Liver (tissue), 8 donors: ENCODE measurements at regions not wholly inside any gene's neighbourhood (a gene's known extent, or its start where the extent isn't known, plus 50 kb on each side); places are given as distances from the start of the nearest gene placed in this dataset.

Source experiments
- DNase-seq: peaks from one replicate; pipeline ENCODE4 v3.0.0-alpha.2; 2017; ENCODE audit warnings: low spot score
- H3K27ac ChIP-seq, 2 donors: one replicate each; pipeline ENCODE4 v1.7.0; 2013; ENCODE audit warnings: inconsistent platforms in 2 of 2, low read length in 2 of 2, control low read depth in 1 of 2, low read depth in 1 of 2, mild to moderate bottlenecking in 1 of 2
- H3K27me3 ChIP-seq, 4 donors: one replicate each; pipeline versions ENCODE4 v1.6.1 to v1.7.0; 2013; ENCODE audit warnings: low read length in 3 of 4, inconsistent platforms in 1 of 4, mild to moderate bottlenecking in 1 of 4, moderate library complexity in 1 of 4; ENCODE audit not compliant: control insufficient read depth in 4 of 4, insufficient read depth in 4 of 4
- H3K36me3 ChIP-seq, 4 donors: one replicate each; pipeline versions ENCODE4 v1.6.1 to v1.7.0; 2013; ENCODE audit warnings: low read length in 3 of 4, mild to moderate bottlenecking in 3 of 4, low read depth in 1 of 4, moderate library complexity in 1 of 4; ENCODE audit not compliant: control insufficient read depth in 4 of 4, insufficient read depth in 3 of 4
- H3K4me1 ChIP-seq, 4 donors: one replicate each; pipeline versions ENCODE4 v1.6.1 to v1.7.0; 2013; ENCODE audit warnings: low read length in 3 of 4, mild to moderate bottlenecking in 3 of 4, moderate library complexity in 1 of 4; ENCODE audit not compliant: control insufficient read depth in 4 of 4, insufficient read depth in 4 of 4
- H3K4me3 ChIP-seq, 3 donors: one replicate each; pipeline versions ENCODE4 v1.6.1 to v1.7.0; 2013; ENCODE audit warnings: low read length in 3 of 3, control low read depth in 1 of 3, low read depth in 1 of 3, mild to moderate bottlenecking in 1 of 3
- H3K9ac ChIP-seq, 2 donors: one replicate each; pipeline ENCODE4 v1.7.0; 2013; ENCODE audit warnings: low read length in 2 of 2, mild to moderate bottlenecking in 2 of 2, moderate library complexity in 2 of 2, control low read depth in 1 of 2, low read depth in 1 of 2
- H3K9me3 ChIP-seq, 4 donors: one replicate each; pipeline versions ENCODE4 v1.6.1 to v1.7.0; 2013; ENCODE audit warnings: low read length in 3 of 4; ENCODE audit not compliant: control insufficient read depth in 4 of 4
- EGR1 ChIP-seq, 2 donors: IDR thresholded peaks; 2 replicates each; pipeline ENCODE4 v1.6.1; 2016 to 2018; ENCODE audit warnings: antibody characterized with exemption in 2 of 2, low read depth in 2 of 2
- FOXA1 ChIP-seq: IDR thresholded peaks from 2 replicates; pipeline ENCODE4 v1.6.1; 2016; ENCODE audit warnings: antibody characterized with exemption
- FOXA2 ChIP-seq: IDR thresholded peaks from 2 replicates; pipeline ENCODE4 v1.6.1; 2016; ENCODE audit warnings: antibody characterized with exemption
- GABPA ChIP-seq, 2 donors: IDR thresholded peaks in 1 of 2; conservative IDR thresholded peaks in 1 of 2; 2 replicates each; pipeline ENCODE4 v1.6.1; 2016; ENCODE audit warnings: antibody characterized with exemption in 2 of 2, mild to moderate bottlenecking in 1 of 2, moderate library complexity in 1 of 2
- HNF4A ChIP-seq, 2 donors: conservative IDR thresholded peaks; 2 replicates each; pipeline ENCODE4 v1.6.1; 2016; ENCODE audit warnings: antibody characterized with exemption in 2 of 2, mild to moderate bottlenecking in 2 of 2
- HNF4G ChIP-seq: IDR thresholded peaks from 2 replicates; pipeline ENCODE4 v1.6.1; 2016; ENCODE audit warnings: antibody characterized with exemption
- JUND ChIP-seq, 2 donors: IDR thresholded peaks; 2 replicates each; pipeline ENCODE4 v1.6.1; 2016; ENCODE audit warnings: antibody characterized with exemption in 2 of 2
- MAX ChIP-seq: IDR thresholded peaks from 2 replicates; pipeline ENCODE4 v1.6.1; 2016; ENCODE audit warnings: antibody characterized with exemption
- NR2F2 ChIP-seq: IDR thresholded peaks from 2 replicates; pipeline ENCODE4 v1.6.1; 2016; ENCODE audit warnings: antibody characterized with exemption
- RAD21 ChIP-seq, 2 donors: IDR thresholded peaks; 2 replicates each; pipeline ENCODE4 v1.6.1; 2016; ENCODE audit warnings: antibody characterized with exemption in 2 of 2, mild to moderate bottlenecking in 2 of 2
- RXRA ChIP-seq, 2 donors: IDR thresholded peaks; 2 replicates each; pipeline ENCODE4 v1.6.1; 2017 to 2018; ENCODE audit warnings: antibody characterized with exemption in 2 of 2, mild to moderate bottlenecking in 1 of 2
- SP1 ChIP-seq: IDR thresholded peaks from 2 replicates; pipeline ENCODE4 v1.6.1; 2018; ENCODE audit warnings: antibody characterized with exemption, mild to moderate bottlenecking
- TAF1 ChIP-seq: conservative IDR thresholded peaks from 2 replicates; pipeline ENCODE4 v1.6.1; 2016; ENCODE audit warnings: antibody characterized with exemption, mild to moderate bottlenecking
- YY1 ChIP-seq: IDR thresholded peaks from 2 replicates; pipeline ENCODE4 v1.6.1; 2016; ENCODE audit warnings: antibody characterized with exemption, mild to moderate bottlenecking
- WGBS: extraction: QIAGEN DNeasy Blood & Tissue Kit; methylation state at CpG from one replicate; pipeline ENCODE4 v1.1.7; 2013; 5-methylcytosine and 5-hydroxymethylcytosine counted together
- TF ChIP-seq, protein P1 (sequence below): fragments of 150-350 bp; IDR thresholded peaks from 2 replicates; pipeline ENCODE4 v1.5.1; 2017; ENCODE audit warnings: improper control_type of control experiment, low read depth, low read length; ENCODE audit not compliant: missing input control
- TF ChIP-seq, protein P2 (sequence below): IDR thresholded peaks from 2 replicates; pipeline ENCODE4 v1.6.1; 2016; ENCODE audit warnings: antibody characterized with exemption
- TF ChIP-seq, protein P3 (sequence below): IDR thresholded peaks from 2 replicates; pipeline ENCODE4 v1.6.1; 2016; ENCODE audit warnings: antibody characterized with exemption
- TF ChIP-seq, protein P4 (sequence below): IDR thresholded peaks from 2 replicates; pipeline ENCODE4 v1.6.1; 2016; ENCODE audit warnings: antibody characterized with exemption, mild to moderate bottlenecking
- donor health status: healthy.
- donor health status: healthy.
- donor health status: healthy.
- donor health status: healthy.
- donor health status: healthy.

GRCh38 chr5:103330875-103331274 lies 72.3 kb downstream of the MACIR start:
- Histone ChIP-seq H3K9ac (no peak overlapping the region), H3K36me3 (no peaks in the 10 kb centered on the region), H3K27me3 (no peaks in the 10 kb centered on the region), H3K4me3 (no peak overlapping the region), H3K4me1 (no peaks in the 10 kb centered on the region), H3K9me3 (no peaks in the 10 kb centered on the region), H3K27ac (no peak overlapping the region)
- no peak for TF ChIP-seq TAF1
- no peak for TF ChIP-seq YY1
- TF ChIP-seq RAD21 (IDR thresholded peaks at IDR 0.05) = no peak
- TF ChIP-seq RXRA (IDR thresholded peaks at IDR 0.05) = no peak
- TF ChIP-seq JUND (IDR thresholded peaks at IDR 0.05) = no peak
- TF ChIP-seq GABPA (IDR thresholded peaks at IDR 0.05 in 1 of 2, conservative IDR thresholded peaks at IDR 0.05 in 1 of 2) = no peak
- TF ChIP-seq, protein P1, sequence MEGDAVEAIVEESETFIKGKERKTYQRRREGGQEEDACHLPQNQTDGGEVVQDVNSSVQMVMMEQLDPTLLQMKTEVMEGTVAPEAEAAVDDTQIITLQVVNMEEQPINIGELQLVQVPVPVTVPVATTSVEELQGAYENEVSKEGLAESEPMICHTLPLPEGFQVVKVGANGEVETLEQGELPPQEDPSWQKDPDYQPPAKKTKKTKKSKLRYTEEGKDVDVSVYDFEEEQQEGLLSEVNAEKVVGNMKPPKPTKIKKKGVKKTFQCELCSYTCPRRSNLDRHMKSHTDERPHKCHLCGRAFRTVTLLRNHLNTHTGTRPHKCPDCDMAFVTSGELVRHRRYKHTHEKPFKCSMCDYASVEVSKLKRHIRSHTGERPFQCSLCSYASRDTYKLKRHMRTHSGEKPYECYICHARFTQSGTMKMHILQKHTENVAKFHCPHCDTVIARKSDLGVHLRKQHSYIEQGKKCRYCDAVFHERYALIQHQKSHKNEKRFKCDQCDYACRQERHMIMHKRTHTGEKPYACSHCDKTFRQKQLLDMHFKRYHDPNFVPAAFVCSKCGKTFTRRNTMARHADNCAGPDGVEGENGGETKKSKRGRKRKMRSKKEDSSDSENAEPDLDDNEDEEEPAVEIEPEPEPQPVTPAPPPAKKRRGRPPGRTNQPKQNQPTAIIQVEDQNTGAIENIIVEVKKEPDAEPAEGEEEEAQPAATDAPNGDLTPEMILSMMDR = no peak
- no peak for TF ChIP-seq EGR1 (IDR thresholded peaks at IDR 0.05; ENCODE audit: low read depth in 2 of 2)
- no peak for TF ChIP-seq HNF4G
- TF ChIP-seq SP1 = no peak
- no peak for TF ChIP-seq MAX
- TF ChIP-seq, protein P2, sequence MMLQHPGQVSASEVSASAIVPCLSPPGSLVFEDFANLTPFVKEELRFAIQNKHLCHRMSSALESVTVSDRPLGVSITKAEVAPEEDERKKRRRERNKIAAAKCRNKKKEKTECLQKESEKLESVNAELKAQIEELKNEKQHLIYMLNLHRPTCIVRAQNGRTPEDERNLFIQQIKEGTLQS = no peak
- TF ChIP-seq, protein P3, sequence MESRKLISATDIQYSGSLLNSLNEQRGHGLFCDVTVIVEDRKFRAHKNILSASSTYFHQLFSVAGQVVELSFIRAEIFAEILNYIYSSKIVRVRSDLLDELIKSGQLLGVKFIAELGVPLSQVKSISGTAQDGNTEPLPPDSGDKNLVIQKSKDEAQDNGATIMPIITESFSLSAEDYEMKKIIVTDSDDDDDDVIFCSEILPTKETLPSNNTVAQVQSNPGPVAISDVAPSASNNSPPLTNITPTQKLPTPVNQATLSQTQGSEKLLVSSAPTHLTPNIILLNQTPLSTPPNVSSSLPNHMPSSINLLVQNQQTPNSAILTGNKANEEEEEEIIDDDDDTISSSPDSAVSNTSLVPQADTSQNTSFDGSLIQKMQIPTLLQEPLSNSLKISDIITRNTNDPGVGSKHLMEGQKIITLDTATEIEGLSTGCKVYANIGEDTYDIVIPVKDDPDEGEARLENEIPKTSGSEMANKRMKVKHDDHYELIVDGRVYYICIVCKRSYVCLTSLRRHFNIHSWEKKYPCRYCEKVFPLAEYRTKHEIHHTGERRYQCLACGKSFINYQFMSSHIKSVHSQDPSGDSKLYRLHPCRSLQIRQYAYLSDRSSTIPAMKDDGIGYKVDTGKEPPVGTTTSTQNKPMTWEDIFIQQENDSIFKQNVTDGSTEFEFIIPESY = no peak
- TF ChIP-seq, protein P4, sequence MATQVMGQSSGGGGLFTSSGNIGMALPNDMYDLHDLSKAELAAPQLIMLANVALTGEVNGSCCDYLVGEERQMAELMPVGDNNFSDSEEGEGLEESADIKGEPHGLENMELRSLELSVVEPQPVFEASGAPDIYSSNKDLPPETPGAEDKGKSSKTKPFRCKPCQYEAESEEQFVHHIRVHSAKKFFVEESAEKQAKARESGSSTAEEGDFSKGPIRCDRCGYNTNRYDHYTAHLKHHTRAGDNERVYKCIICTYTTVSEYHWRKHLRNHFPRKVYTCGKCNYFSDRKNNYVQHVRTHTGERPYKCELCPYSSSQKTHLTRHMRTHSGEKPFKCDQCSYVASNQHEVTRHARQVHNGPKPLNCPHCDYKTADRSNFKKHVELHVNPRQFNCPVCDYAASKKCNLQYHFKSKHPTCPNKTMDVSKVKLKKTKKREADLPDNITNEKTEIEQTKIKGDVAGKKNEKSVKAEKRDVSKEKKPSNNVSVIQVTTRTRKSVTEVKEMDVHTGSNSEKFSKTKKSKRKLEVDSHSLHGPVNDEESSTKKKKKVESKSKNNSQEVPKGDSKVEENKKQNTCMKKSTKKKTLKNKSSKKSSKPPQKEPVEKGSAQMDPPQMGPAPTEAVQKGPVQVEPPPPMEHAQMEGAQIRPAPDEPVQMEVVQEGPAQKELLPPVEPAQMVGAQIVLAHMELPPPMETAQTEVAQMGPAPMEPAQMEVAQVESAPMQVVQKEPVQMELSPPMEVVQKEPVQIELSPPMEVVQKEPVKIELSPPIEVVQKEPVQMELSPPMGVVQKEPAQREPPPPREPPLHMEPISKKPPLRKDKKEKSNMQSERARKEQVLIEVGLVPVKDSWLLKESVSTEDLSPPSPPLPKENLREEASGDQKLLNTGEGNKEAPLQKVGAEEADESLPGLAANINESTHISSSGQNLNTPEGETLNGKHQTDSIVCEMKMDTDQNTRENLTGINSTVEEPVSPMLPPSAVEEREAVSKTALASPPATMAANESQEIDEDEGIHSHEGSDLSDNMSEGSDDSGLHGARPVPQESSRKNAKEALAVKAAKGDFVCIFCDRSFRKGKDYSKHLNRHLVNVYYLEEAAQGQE = no peak
- no peak for TF ChIP-seq FOXA2
- TF ChIP-seq NR2F2 = no peak
- no peak for TF ChIP-seq HNF4A (conservative IDR thresholded peaks at IDR 0.05)
- TF ChIP-seq FOXA1 = no peak
- WGBS = 79% methylated on average over 2 of the region's 2 CpGs
- DNase-seq = no peak
